ENCODE measurements at regions not wholly inside any gene's neighbourhood (a gene's known extent, or its start where the extent isn't known, plus 50 kb on each side); places are given as distances from the start of the nearest gene placed in this dataset.

DNA sequence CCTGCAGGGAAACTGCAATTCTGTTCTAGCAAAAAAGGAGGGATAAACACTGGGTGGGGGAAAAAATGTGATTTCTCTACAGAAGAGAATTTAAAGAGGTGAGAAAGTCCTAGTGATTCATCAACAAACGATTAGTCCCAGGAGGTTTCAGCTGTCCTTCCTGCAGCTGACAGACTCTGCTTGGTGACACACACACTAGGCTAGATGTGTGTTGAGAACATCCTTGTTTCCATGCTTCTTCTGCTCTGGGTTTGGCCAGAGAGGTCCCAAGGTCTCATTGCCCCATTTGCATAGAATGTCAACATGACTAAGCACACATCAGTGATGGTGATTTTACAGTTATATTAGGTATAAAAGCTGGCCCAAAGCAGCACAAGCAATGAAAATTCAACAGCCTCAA, 258.3 kb downstream of the NFATC2 start:
- TF ChIP-seq, protein P1, sequence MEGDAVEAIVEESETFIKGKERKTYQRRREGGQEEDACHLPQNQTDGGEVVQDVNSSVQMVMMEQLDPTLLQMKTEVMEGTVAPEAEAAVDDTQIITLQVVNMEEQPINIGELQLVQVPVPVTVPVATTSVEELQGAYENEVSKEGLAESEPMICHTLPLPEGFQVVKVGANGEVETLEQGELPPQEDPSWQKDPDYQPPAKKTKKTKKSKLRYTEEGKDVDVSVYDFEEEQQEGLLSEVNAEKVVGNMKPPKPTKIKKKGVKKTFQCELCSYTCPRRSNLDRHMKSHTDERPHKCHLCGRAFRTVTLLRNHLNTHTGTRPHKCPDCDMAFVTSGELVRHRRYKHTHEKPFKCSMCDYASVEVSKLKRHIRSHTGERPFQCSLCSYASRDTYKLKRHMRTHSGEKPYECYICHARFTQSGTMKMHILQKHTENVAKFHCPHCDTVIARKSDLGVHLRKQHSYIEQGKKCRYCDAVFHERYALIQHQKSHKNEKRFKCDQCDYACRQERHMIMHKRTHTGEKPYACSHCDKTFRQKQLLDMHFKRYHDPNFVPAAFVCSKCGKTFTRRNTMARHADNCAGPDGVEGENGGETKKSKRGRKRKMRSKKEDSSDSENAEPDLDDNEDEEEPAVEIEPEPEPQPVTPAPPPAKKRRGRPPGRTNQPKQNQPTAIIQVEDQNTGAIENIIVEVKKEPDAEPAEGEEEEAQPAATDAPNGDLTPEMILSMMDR (IDR thresholded peaks at IDR 0.05): no peak
- TF ChIP-seq POLR2A (IDR thresholded peaks at IDR 0.05; ENCODE audit: low read length): no peak
